Bronchial epithelial cell (primary cell): ENCODE measurements at regions not wholly inside any gene's neighbourhood (a gene's known extent, or its start where the extent isn't known, plus 50 kb on each side); places are given as distances from the start of the nearest gene placed in this dataset.

Source experiments
- DNase-seq: peaks from one replicate; pipeline ENCODE4 v3.0.0-alpha.2; 2010; ENCODE audit warnings: low read depth
- FAIRE-seq: peaks from 2 replicates; lab custom pipeline; 2011; peaks lifted over from hg19 to GRCh38; lab: Jason Lieb, UNC
- H3K27me3 ChIP-seq: 2 replicates; pipeline ENCODE4 v1.5.1; 2011; ENCODE audit warnings: low read length; ENCODE audit not compliant: control insufficient read depth, insufficient read depth
- H3K36me3 ChIP-seq: 2 replicates; pipeline ENCODE4 v1.5.1; 2011; ENCODE audit warnings: low read length; ENCODE audit not compliant: control insufficient read depth, insufficient read depth
- H3K4me3 ChIP-seq: 2 replicates; pipeline ENCODE4 v1.5.1; 2011; ENCODE audit warnings: mild to moderate bottlenecking, low read depth, low read length, control low read depth
- TF ChIP-seq, protein P1 (sequence below): IDR thresholded peaks from 2 replicates; pipeline ENCODE4 v1.5.1; 2011; ENCODE audit warnings: mild to moderate bottlenecking, moderate library complexity, low read length, control low read depth, inconsistent platforms; ENCODE audit not compliant: insufficient read depth, severe bottlenecking

DNA sequence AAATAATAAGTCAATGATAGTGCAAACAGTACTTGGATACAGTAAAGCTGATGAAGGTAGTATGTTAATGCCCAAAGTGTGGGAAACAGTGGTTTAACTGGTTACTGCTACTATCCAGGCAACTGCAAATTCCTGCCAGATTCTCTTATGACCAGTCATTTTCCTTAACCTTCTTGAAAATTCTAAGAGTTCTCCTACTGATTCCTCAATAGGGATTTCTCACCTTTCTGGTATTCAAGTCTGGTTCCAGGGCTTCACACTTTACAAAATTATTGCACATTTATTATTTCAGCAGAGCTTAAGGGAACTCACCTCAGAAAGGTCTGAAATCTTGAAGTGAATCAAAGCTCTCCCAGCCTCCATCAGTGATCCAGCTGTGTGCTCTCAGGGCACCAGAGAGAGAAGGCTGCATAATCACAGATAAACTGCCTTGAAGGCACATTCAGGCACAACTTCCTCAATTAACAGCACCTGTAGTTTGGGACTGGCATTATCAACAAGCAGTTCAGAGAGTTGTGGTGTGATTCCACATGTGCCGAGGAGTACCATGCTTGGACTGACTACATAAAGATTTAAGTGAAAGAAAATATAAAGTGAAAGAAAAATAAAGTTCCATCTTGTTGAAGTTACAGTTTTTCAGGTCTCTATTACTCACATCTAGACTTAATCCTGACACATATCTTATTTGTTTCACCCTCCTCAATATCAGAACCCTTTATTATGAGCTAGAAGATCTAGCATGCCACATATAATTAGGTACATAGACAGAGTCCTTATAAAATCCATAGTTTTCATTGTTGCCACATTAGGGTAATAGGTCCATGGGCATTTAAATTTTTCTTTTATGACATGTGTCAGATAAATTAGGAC lies 59.5 kb upstream of the TIPARP start:
- Histone ChIP-seq H3K36me3 (no peaks in the 10 kb centered on the region), H3K27me3 (no peaks in the 10 kb centered on the region), H3K4me3 (no peak overlapping the region)
- TF ChIP-seq, protein P1, sequence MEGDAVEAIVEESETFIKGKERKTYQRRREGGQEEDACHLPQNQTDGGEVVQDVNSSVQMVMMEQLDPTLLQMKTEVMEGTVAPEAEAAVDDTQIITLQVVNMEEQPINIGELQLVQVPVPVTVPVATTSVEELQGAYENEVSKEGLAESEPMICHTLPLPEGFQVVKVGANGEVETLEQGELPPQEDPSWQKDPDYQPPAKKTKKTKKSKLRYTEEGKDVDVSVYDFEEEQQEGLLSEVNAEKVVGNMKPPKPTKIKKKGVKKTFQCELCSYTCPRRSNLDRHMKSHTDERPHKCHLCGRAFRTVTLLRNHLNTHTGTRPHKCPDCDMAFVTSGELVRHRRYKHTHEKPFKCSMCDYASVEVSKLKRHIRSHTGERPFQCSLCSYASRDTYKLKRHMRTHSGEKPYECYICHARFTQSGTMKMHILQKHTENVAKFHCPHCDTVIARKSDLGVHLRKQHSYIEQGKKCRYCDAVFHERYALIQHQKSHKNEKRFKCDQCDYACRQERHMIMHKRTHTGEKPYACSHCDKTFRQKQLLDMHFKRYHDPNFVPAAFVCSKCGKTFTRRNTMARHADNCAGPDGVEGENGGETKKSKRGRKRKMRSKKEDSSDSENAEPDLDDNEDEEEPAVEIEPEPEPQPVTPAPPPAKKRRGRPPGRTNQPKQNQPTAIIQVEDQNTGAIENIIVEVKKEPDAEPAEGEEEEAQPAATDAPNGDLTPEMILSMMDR: no peak
- peak; percentile 32 for FAIRE-seq
- DNase-seq: peak; percentile 69

DNA sequence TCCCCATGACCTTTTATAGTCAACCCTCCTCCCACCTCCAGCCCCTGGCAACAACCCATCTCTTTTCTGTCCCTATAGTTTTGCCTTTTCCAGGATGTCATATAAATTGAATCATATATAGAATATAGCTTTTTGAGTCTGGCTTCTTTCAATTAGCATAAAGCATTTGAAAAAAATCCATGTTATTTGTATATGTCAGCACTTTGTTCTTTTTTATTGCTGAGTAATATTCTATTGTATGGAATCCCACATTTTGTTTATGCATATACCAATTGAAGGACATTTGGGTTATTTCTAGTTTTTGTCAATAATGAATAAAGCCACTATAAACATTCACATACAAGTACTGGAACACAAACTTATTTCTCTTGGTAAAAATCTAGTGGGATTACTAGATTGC lies 58.0 kb upstream of the SSR3 start:
- TF ChIP-seq, protein P1: no peak
- Histone ChIP-seq H3K36me3 (no peaks in the 10 kb centered on the region), H3K27me3 (no peaks in the 10 kb centered on the region), H3K4me3 (no peak overlapping the region)
- DNase-seq (no peak), FAIRE-seq (no peak)

DNA sequence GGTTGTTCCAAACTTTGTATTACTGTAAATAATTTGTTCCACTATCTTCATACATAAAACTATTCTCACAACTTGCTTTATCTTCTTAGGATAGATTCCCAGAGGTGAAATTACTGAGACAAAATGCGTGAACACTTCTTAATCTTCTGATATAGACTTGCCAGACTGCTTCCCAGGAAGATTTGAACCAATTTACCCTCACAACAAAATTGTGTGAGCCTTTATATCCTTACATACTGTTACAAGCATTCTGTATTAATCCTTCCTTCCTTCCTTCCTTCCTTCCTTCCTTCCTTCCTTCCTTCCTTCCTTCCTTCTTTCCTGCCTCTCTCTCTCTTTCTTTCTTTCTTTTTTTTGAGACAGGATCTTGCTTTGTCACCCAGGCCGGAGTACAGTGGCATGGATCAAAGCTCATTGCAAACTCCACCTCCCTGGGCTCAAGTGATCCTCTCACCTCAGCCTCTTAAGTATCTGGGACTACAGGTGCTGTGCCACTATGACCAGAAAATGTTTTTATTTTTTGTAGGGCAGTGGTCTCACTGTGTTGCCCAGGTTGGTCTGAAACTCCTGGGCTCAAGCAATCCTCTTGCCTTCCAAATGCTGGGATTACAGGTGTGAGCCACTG lies 57.1 kb upstream of the SSR3 start:
- H3K4me3 ChIP-seq: no peak overlapping the region
- TF ChIP-seq, protein P1: no peak
- H3K36me3 ChIP-seq: no peaks in the 10 kb centered on the region
- DNase-seq: no peak
- FAIRE-seq: no peak
- H3K27me3 ChIP-seq: no peaks in the 10 kb centered on the region

DNA sequence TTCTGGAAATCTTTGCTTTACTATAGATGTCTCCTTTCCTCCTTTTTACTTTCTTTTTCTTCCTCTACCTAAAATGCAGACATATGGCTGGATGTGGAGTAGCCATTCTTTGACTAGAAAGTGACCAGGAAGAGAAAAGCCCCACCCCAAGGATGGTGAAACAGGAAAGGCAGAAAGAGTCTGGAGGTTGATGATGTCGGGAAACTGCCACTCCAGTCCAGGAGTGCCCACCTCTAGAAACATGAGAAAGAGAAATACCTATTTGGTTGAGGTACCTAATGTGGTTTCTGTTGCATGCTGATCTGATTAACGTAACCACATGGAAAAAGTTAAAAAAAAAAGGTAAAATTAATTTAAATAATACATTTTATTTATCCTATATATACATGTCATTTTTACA lies 55.2 kb upstream of the SSR3 start:
- FAIRE-seq (no peak), DNase-seq (no peak)
- TF ChIP-seq, protein P1: no peak
- Histone ChIP-seq H3K36me3 (no peaks in the 10 kb centered on the region), H3K27me3 (no peaks in the 10 kb centered on the region), H3K4me3 (no peak overlapping the region)

DNA sequence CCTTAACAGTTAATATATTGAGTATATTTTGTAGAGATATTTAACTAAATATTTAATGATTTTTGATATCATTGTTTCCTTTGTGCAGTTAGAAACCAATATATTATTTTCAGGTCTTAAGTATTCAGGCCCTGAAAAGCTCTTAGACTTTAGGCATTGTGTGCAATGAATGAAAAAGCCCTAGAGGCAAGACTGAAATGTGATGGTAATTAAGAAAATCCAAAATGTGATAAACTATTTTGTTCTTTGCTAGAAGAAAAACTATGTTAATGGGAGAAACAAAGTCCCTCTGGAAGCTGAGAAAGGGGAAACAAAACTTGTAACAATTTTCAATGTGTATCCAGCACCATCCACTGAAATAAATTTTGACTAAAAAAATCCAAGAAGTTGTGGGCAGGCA lies 54.6 kb upstream of the SSR3 start:
- Histone ChIP-seq H3K36me3 (no peaks in the 10 kb centered on the region), H3K27me3 (no peaks in the 10 kb centered on the region), H3K4me3 (no peak overlapping the region)
- FAIRE-seq: no peak
- TF ChIP-seq, protein P1: no peak
- DNase-seq: no peak
